WTC11 (cell line): ENCODE measurements at regions not wholly inside any gene's neighbourhood (a gene's known extent, or its start where the extent isn't known, plus 50 kb on each side); places are given as distances from the start of the nearest gene placed in this dataset.

Experiments used
- AFF4 ChIP-seq: sonication (generic); formaldehyde crosslinking; IDR thresholded peaks from 2 replicates; pipeline ENCODE4 v1.8.1; 2023; ENCODE audit warnings: mild to moderate bottlenecking, missing genetic modification reagents, borderline replicate concordance
- ATF1 ChIP-seq: sonication (generic); formaldehyde crosslinking; IDR thresholded peaks from 2 replicates; pipeline ENCODE4 v1.8.1; 2023; ENCODE audit warnings: mild to moderate bottlenecking, moderate library complexity, missing genetic modification reagents
- CTCF ChIP-seq: fragments of 200-600 bp; IDR thresholded peaks from 2 replicates; pipeline ENCODE4 v1.8.0; 2022; ENCODE audit warnings: antibody characterized with exemption
- E2F5 ChIP-seq: sonication (generic); formaldehyde crosslinking; IDR thresholded peaks from 2 replicates; pipeline ENCODE4 v1.8.1; 2022; ENCODE audit warnings: mild to moderate bottlenecking, moderate library complexity, missing genetic modification reagents
- NFYB ChIP-seq: sonication (generic); formaldehyde crosslinking; conservative IDR thresholded peaks from 2 replicates; pipeline ENCODE4 v1.8.0; 2022; ENCODE audit warnings: low read depth, missing genetic modification reagents
- ZNF219 ChIP-seq: sonication (generic); formaldehyde crosslinking; IDR thresholded peaks from 2 replicates; pipeline ENCODE4 v1.8.0; 2023; ENCODE audit warnings: missing genetic modification reagents, mild to moderate bottlenecking, borderline replicate concordance

GRCh38 chr3:103960819-103961218 lies 1405.9 kb upstream of the ALCAM start:
- TF ChIP-seq CTCF (no peak), ZNF219 (CRISPR knock-in tag) (no peak), ATF1 (CRISPR knock-in tag) (no peak), NFYB (CRISPR knock-in tag) (no peak), AFF4 (CRISPR knock-in tag) (no peak), E2F5 (CRISPR knock-in tag) (no peak)
